K562 (cell line): ENCODE measurements at regions not wholly inside any gene's neighbourhood (a gene's known extent, or its start where the extent isn't known, plus 50 kb on each side); places are given as distances from the start of the nearest gene placed in this dataset.

Experiments used
- ASH1L ChIP-seq: fragments of 450-650 bp; IDR thresholded peaks from 2 replicates; pipeline ENCODE4 v1.6.1; 2018; ENCODE audit warnings: borderline replicate concordance, mild to moderate bottlenecking, low read depth; ENCODE audit not compliant: partially characterized antibody
- CAMTA2 ChIP-seq: fragments of 250-450 bp; sonication (Bioruptor Pico); conservative IDR thresholded peaks from 2 replicates; pipeline ENCODE4 v1.5.1; 2022
- FUS ChIP-seq: fragments of 200-400 bp; formaldehyde crosslinking; optimal IDR thresholded peaks from 2 replicates; pipeline ENCODE3; 2017; ENCODE audit warnings: low read depth, low read length
- GATAD2A ChIP-seq: fragments of 450-650 bp; IDR thresholded peaks from 2 replicates; pipeline ENCODE4 v1.6.1; 2017
- HOXB6 ChIP-seq: fragments of 250-450 bp; sonication (Bioruptor Pico); IDR thresholded peaks from 2 replicates; pipeline ENCODE4 v1.5.1; 2022; ENCODE audit warnings: mild to moderate bottlenecking, borderline replicate concordance
- LCOR ChIP-seq: sonication (generic); formaldehyde crosslinking; IDR thresholded peaks from 2 replicates; pipeline ENCODE4 v1.8.0; 2022; ENCODE audit warnings: mild to moderate bottlenecking, missing genetic modification reagents
- MEIS2 ChIP-seq: fragments of 450-650 bp; IDR thresholded peaks from 2 replicates; pipeline ENCODE4 v1.6.1; 2014; ENCODE audit warnings: mild to moderate bottlenecking; ENCODE audit not compliant: partially characterized antibody
- MITF ChIP-seq: IDR thresholded peaks from 2 replicates; pipeline ENCODE4 v1.6.1; 2014; ENCODE audit warnings: antibody characterized with exemption
- PCBP2 ChIP-seq: fragments of 200-400 bp; formaldehyde crosslinking; IDR thresholded peaks from 2 replicates; pipeline ENCODE4 v1.6.1; 2018; ENCODE audit warnings: low read length, low read depth, mild to moderate bottlenecking, moderate library complexity; ENCODE audit not compliant: poor library complexity, severe bottlenecking
- POLR2AphosphoS2 ChIP-seq: IDR thresholded peaks from 2 replicates; pipeline ENCODE4 v1.6.1; 2012; ENCODE audit warnings: low read length, improper control_type of control experiment
- RBBP5 ChIP-seq: fragments of 200-600 bp; sonication (generic); IDR thresholded peaks from 2 replicates; pipeline ENCODE4 v1.6.1; 2012; ENCODE audit warnings: borderline replicate concordance, mild to moderate bottlenecking, low read length, control low read depth, inconsistent platforms; ENCODE audit not compliant: insufficient read depth, poor library complexity, severe bottlenecking
- RUNX1 ChIP-seq: sonication (generic); IDR thresholded peaks from 2 replicates; pipeline ENCODE4 v1.6.1; 2016; ENCODE audit warnings: antibody characterized with exemption, low read depth
- SIN3B ChIP-seq: fragments of 450-650 bp; IDR thresholded peaks from 2 replicates; pipeline ENCODE4 v1.6.1; 2017; ENCODE audit warnings: low read depth, mild to moderate bottlenecking, moderate library complexity
- SUPT5H ChIP-seq: fragments of 450-650 bp; IDR thresholded peaks from 2 replicates; pipeline ENCODE4 v1.6.1; 2016
- ZBED1 ChIP-seq: IDR thresholded peaks from 2 replicates; pipeline ENCODE4 v1.6.1; 2014
- ZNF197 ChIP-seq: fragments of 200-800 bp; sonication (Bioruptor generic); IDR thresholded peaks from 2 replicates; pipeline ENCODE4 v1.6.1; 2016; ENCODE audit warnings: low read depth, missing genetic modification characterization, missing compliant biosample characterization
- ZNF24 ChIP-seq: fragments of 450-650 bp; IDR thresholded peaks from 2 replicates; pipeline ENCODE4 v1.6.1; 2016
- ZNF57 ChIP-seq: fragments of 450-650 bp; formaldehyde crosslinking; IDR thresholded peaks from 2 replicates; pipeline ENCODE4 v1.4.0; 2020; ENCODE audit warnings: mild to moderate bottlenecking, moderate library complexity
- ZNF586 ChIP-seq: fragments of 450-650 bp; formaldehyde crosslinking; conservative IDR thresholded peaks from 2 replicates; pipeline ENCODE4 v1.4.0; 2020; ENCODE audit warnings: mild to moderate bottlenecking, moderate library complexity
- ZNF778 ChIP-seq: fragments of 450-650 bp; formaldehyde crosslinking; IDR thresholded peaks from 2 replicates; pipeline ENCODE4 v1.4.0; 2020; ENCODE audit warnings: mild to moderate bottlenecking, moderate library complexity
- TF ChIP-seq, protein P1 (sequence below): sonication (generic); formaldehyde crosslinking; IDR thresholded peaks from 2 replicates; pipeline ENCODE4 v1.8.0; 2022; ENCODE audit warnings: mild to moderate bottlenecking, missing genetic modification reagents
- TF ChIP-seq, protein P2 (sequence below): fragments of 450-650 bp; IDR thresholded peaks from 2 replicates; pipeline ENCODE4 v1.6.1; 2016

DNA sequence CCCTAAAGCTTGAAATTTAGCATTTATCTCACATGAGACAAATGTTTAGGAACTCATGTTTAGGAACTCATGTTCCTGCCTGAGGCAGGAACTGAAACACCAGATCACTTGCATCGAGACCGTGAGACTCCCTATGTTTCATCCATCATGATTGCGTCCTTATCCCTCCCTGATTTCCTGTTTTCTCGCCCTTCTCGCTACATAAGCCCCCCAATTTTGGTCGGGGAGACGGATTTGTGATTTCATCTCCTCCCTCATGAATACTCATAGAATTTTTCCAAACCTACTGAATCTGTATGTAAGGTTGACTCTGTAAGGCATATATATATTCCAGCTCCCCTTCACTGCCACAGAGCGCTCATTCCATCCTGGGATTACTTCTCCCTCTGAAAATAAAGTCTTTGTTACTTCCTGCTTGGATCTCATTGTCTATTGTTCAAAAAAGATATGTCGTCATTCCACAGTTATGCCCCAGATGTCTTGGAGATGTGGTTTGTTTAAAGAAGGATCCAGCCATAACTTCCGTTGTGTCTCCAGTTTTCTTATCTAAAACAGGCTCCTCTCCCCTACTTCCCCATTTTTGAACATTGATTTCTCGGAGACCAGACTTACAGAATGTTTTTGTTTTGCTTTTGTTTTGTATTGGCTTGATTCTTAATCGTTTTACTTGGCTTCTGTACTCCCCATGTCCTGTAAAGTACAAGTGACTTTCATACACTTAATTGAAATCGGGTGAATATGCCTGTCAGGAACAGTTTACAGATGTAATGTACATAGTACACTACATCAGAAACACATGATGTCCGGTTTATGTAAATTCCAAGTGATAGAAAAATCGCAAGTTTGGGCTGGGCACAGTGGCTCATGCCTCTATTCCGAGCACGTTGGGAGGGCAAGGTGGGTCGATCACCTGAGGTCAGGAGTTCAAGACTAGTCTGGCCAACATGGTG lies 118.7 kb downstream of the HFE start (continued):
- TF ChIP-seq LCOR (CRISPR knock-in tag) (no peak), RUNX1 (no peak), POLR2AphosphoS2 (peak; percentile 79; the same call in 1 of the 2 replicates), RBBP5 (no peak), MEIS2 (peak; percentile 20), SIN3B (0 out of 2 replicates have a peak, but pooled peaks have one; percentile 25), GATAD2A (no peak), ZNF24 (no peak; the same call in 1 of the 2 replicates), MITF (no peak), ZBED1 (no peak), ZNF586 (CRISPR knock-in tag) (no peak), ZNF197 (CRISPR knock-in tag) (peak; percentile 41; the same call in 1 of the 2 replicates), HOXB6 (CRISPR knock-in tag) (0 out of 2 replicates have a peak, but pooled peaks have one; percentile 25), ASH1L (peak; percentile 35), SUPT5H (peak; percentile 79), FUS (no peak), PCBP2 (no peak), ZNF778 (CRISPR knock-in tag) (no peak), ZNF57 (CRISPR knock-in tag) (no peak), CAMTA2 (CRISPR knock-in tag) (no peak)
- TF ChIP-seq, protein P1, sequence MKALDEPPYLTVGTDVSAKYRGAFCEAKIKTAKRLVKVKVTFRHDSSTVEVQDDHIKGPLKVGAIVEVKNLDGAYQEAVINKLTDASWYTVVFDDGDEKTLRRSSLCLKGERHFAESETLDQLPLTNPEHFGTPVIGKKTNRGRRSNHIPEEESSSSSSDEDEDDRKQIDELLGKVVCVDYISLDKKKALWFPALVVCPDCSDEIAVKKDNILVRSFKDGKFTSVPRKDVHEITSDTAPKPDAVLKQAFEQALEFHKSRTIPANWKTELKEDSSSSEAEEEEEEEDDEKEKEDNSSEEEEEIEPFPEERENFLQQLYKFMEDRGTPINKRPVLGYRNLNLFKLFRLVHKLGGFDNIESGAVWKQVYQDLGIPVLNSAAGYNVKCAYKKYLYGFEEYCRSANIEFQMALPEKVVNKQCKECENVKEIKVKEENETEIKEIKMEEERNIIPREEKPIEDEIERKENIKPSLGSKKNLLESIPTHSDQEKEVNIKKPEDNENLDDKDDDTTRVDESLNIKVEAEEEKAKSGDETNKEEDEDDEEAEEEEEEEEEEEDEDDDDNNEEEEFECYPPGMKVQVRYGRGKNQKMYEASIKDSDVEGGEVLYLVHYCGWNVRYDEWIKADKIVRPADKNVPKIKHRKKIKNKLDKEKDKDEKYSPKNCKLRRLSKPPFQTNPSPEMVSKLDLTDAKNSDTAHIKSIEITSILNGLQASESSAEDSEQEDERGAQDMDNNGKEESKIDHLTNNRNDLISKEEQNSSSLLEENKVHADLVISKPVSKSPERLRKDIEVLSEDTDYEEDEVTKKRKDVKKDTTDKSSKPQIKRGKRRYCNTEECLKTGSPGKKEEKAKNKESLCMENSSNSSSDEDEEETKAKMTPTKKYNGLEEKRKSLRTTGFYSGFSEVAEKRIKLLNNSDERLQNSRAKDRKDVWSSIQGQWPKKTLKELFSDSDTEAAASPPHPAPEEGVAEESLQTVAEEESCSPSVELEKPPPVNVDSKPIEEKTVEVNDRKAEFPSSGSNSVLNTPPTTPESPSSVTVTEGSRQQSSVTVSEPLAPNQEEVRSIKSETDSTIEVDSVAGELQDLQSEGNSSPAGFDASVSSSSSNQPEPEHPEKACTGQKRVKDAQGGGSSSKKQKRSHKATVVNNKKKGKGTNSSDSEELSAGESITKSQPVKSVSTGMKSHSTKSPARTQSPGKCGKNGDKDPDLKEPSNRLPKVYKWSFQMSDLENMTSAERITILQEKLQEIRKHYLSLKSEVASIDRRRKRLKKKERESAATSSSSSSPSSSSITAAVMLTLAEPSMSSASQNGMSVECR (CRISPR knock-in tag): peak; percentile 38; the same call in 1 of the 2 replicates
- TF ChIP-seq, protein P2, sequence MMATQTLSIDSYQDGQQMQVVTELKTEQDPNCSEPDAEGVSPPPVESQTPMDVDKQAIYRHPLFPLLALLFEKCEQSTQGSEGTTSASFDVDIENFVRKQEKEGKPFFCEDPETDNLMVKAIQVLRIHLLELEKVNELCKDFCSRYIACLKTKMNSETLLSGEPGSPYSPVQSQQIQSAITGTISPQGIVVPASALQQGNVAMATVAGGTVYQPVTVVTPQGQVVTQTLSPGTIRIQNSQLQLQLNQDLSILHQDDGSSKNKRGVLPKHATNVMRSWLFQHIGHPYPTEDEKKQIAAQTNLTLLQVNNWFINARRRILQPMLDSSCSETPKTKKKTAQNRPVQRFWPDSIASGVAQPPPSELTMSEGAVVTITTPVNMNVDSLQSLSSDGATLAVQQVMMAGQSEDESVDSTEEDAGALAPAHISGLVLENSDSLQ: 0 out of 2 replicates have a peak, but pooled peaks have one; percentile 10
